ENCODE measurements at regions not wholly inside any gene's neighbourhood (a gene's known extent, or its start where the extent isn't known, plus 50 kb on each side); places are given as distances from the start of the nearest gene placed in this dataset.

GRCh38 chr3:103025880-103026279 is 591.1 kb downstream of the ZPLD1 start:
- Mint-ChIP-seq H3K9me3 (no peaks in the 10 kb centered on the region), H3K4me1 (peaks cover 6 to 8% of the 10 kb centered on the region in 2 donors), H3K36me3 (no peaks in the 10 kb centered on the region), H3K27ac (no peak overlapping the region), H3K4me3 (no peak overlapping the region), H3K27me3 (ENCODE audit: low read depth in 2 of 2) (no peaks in the 10 kb centered on the region)
- ATAC-seq (no peak), DNase-seq (no peak)
- Histone ChIP-seq H3K4me1 (ENCODE audit: control insufficient read depth, insufficient read depth, low read length) (no peaks in the 10 kb centered on the region), H3K4me3 (ENCODE audit: low read length) (no peak overlapping the region), H3K36me3 (ENCODE audit: control insufficient read depth, insufficient read depth, low read length) (no peaks in the 10 kb centered on the region), H3K27ac (ENCODE audit: low read length) (no peak overlapping the region), H3K27me3 (ENCODE audit: control insufficient read depth, insufficient read depth, low read length) (no peaks in the 10 kb centered on the region), H3K9me3 (ENCODE audit: control insufficient read depth, insufficient read depth, low read length) (no peaks in the 10 kb centered on the region)
- intact Hi-C loops (cut with micrococcal nuclease), result no loop called here
- no peak for TF ChIP-seq CTCF (IDR thresholded peaks at IDR 0.05)

DNA sequence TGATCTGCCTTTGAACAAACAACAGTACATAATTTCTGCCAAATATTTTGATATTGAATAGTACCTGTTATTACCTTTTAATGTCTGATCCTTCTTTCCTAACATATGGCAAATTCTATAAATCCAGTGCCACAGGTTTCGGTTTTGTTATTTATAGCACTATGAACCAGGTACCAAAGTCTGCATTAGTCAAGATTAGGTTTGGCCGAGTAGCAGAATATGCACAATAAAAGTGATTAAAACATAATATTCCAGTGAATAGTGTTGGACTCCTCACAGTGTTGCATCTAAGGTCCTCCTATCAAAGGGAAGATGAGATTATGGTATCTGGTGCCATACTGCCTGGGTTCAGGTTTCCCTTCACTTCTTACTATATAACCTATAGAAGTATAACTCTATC is 599.0 kb downstream of the ZPLD1 start:
- no peak for DNase-seq

DNA sequence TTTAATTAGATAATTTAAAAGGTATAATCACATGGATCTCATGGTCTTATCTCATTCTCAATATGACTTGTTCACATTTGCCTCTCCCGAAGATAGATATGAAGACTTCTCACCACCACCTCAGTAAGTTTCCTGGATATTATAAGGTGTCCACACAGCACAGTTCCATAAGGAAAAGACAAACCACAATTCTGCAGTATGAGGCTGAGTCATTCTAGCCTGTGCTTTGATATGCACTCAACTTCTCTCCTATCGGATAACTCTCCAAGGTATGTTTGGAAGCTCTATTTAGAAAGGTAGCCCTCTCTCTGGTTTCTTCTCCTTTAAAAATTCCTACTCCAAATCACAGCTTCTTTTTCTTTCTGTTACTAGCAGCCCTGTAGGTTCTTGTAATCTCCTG is 612.8 kb downstream of the ZPLD1 start:
- no peaks in the 10 kb centered on the region for H3K27me3 Mint-ChIP-seq (ENCODE audit: low read depth in 2 of 2)
- Histone ChIP-seq H3K36me3 (ENCODE audit: control insufficient read depth, insufficient read depth, low read length) (no peaks in the 10 kb centered on the region), H3K4me1 (ENCODE audit: control insufficient read depth, insufficient read depth, low read length) (peaks cover 21% of the 10 kb centered on the region), H3K27me3 (ENCODE audit: control insufficient read depth, insufficient read depth, low read length) (no peaks in the 10 kb centered on the region), H3K9me3 (ENCODE audit: control insufficient read depth, insufficient read depth, low read length) (no peaks in the 10 kb centered on the region), H3K4me3 (ENCODE audit: low read length) (no peak overlapping the region), H3K27ac (ENCODE audit: low read length) (peak overlapping the region; percentile 51)
- H3K36me3 Mint-ChIP-seq, result peaks cover 3% of the 10 kb centered on the region
- H3K9me3 Mint-ChIP-seq, result no peaks in the 10 kb centered on the region
- no peak for TF ChIP-seq CTCF (IDR thresholded peaks at IDR 0.05)
- peak overlapping the region; percentile 84 to 95 for H3K27ac Mint-ChIP-seq
- peak overlapping the region; percentile 92 for H3K4me3 Mint-ChIP-seq
- WGBS (ENCODE audit: insufficient coverage), result 21% methylated on average over 2 of the region's 2 CpGs
- DNase-seq, result no peak
- ATAC-seq, result peak in 1 of 3 donors; percentile 2
- intact Hi-C loops (cut with micrococcal nuclease), result no loop called here
- peaks cover 45 to 49% of the 10 kb centered on the region in 2 donors for H3K4me1 Mint-ChIP-seq

More for the DNA sequence above, 599.0 kb downstream of the ZPLD1 start:
- Histone ChIP-seq H3K27me3 (ENCODE audit: control insufficient read depth, insufficient read depth, low read length) (peaks cover 3% of the 10 kb centered on the region), H3K36me3 (ENCODE audit: control insufficient read depth, insufficient read depth, low read length) (no peaks in the 10 kb centered on the region), H3K4me1 (ENCODE audit: control insufficient read depth, insufficient read depth, low read length) (no peaks in the 10 kb centered on the region), H3K4me3 (ENCODE audit: low read length) (no peak overlapping the region), H3K9me3 (ENCODE audit: control insufficient read depth, insufficient read depth, low read length) (no peaks in the 10 kb centered on the region), H3K27ac (ENCODE audit: low read length) (no peak overlapping the region)
- no peak for TF ChIP-seq CTCF (IDR thresholded peaks at IDR 0.05)
- intact Hi-C loops (cut with micrococcal nuclease), result no loop called here
- 97% methylated on average over 2 of the region's 2 CpGs for WGBS (ENCODE audit: insufficient coverage)
- Mint-ChIP-seq H3K27me3 (ENCODE audit: low read depth in 2 of 2) (peaks cover 0 to 15% of the 10 kb centered on the region in 2 donors), H3K4me3 (no peak overlapping the region), H3K4me1 (no peaks in the 10 kb centered on the region), H3K27ac (no peak overlapping the region), H3K36me3 (no peaks in the 10 kb centered on the region), H3K9me3 (no peaks in the 10 kb centered on the region)
- no peak for ATAC-seq

DNA sequence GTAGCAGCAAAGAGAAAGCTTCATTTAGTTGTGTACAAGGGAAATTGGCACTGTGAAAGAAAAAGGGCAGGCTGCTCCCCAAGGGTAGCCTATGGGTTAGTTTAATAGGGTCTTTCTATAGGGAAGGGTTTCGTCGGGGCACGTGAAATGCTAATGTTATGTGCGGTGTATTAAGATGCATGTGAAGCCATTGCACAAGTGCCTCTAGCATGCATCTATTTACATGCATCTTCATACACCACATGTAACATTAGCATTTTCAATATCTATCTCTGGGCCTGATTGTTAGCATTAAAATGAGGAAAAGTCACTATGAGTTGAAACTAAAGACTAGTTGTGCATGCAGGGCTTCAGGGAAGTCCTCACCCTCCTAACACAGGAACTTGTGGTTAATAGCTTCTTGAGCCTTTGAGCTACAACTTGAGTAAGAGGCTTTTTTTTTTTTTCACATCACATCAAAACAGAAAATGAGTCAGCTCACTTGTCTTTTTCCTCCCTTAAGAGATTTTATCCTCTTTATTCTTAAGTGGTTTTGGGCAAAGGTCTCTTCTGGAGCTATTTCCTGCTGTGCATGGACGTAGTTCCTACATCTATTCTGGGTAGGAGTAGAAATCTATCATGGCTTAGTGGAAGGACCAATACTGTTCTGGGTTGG is 613.4 kb downstream of the ZPLD1 start:
- Mint-ChIP-seq H3K4me3 (peak overlapping the region; percentile 92), H3K27me3 (ENCODE audit: low read depth in 2 of 2) (no peaks in the 10 kb centered on the region), H3K9me3 (no peaks in the 10 kb centered on the region), H3K27ac (peak overlapping the region; percentile 84 to 95), H3K4me1 (peaks cover 49% of the 10 kb centered on the region in 2 donors), H3K36me3 (no peaks in the 10 kb centered on the region)
- H3K9me3 ChIP-seq (ENCODE audit: control insufficient read depth, insufficient read depth, low read length), result no peaks in the 10 kb centered on the region
- H3K27ac ChIP-seq (ENCODE audit: low read length), result peak overlapping the region; percentile 51
- intact Hi-C loops (cut with micrococcal nuclease), result no loop called here
- H3K36me3 ChIP-seq (ENCODE audit: control insufficient read depth, insufficient read depth, low read length), result no peaks in the 10 kb centered on the region
- DNase-seq (peak in 1 of 2 donors; percentile 17), ATAC-seq (peak; percentile 83 to 98 (median 94))
- no peak overlapping the region for H3K4me3 ChIP-seq (ENCODE audit: low read length)
- TF ChIP-seq CTCF (IDR thresholded peaks at IDR 0.05), result no peak
- peaks cover 24% of the 10 kb centered on the region for H3K4me1 ChIP-seq (ENCODE audit: control insufficient read depth, insufficient read depth, low read length)
- 50% methylated on average over 2 of the region's 5 CpGs for WGBS (ENCODE audit: insufficient coverage)
- H3K27me3 ChIP-seq (ENCODE audit: control insufficient read depth, insufficient read depth, low read length), result no peaks in the 10 kb centered on the region
